Natural killer cell (primary cell): ENCODE measurements at regions not wholly inside any gene's neighbourhood (a gene's known extent, or its start where the extent isn't known, plus 50 kb on each side); places are given as distances from the start of the nearest gene placed in this dataset.

Source experiments
- ATAC-seq, 3 donors: fragments of 150-1000 bp in 2 of 3; fragments of 200-7000 bp in 1 of 3; cut with Tn5 transposase; 1 replicate in 1 of 3; 2 replicates in 2 of 3; pipeline ENCODE4 v1.10.0; 2021; ENCODE audit warnings: mild to moderate bottlenecking in 2 of 3, moderate library complexity in 2 of 3
- DNase-seq, 2 donors: peaks; one replicate each; pipeline versions ENCODE4 v3.0.0 to v3.0.0-alpha.2; 2013 to 2021; ENCODE audit warnings: mixed read lengths in 1 of 2
- H3K27ac ChIP-seq: one replicate; pipeline ENCODE4 v1.5.1; 2013; ENCODE audit warnings: mild to moderate bottlenecking, low read length
- H3K27me3 ChIP-seq: one replicate; pipeline ENCODE4 v1.6.1; 2013; ENCODE audit warnings: low read length; ENCODE audit not compliant: control insufficient read depth, insufficient read depth
- H3K36me3 ChIP-seq: one replicate; pipeline ENCODE4 v1.6.1; 2013; ENCODE audit warnings: low read length; ENCODE audit not compliant: control insufficient read depth, insufficient read depth
- H3K4me1 ChIP-seq: one replicate; pipeline ENCODE4 v1.6.1; 2013; ENCODE audit warnings: low read length; ENCODE audit not compliant: control insufficient read depth, insufficient read depth
- H3K4me3 ChIP-seq: one replicate; pipeline ENCODE4 v1.5.1; 2013; ENCODE audit warnings: low read length
- H3K9me3 ChIP-seq: one replicate; pipeline ENCODE4 v1.6.1; 2013; ENCODE audit warnings: low read length; ENCODE audit not compliant: control insufficient read depth, insufficient read depth
- H3K27ac Mint-ChIP-seq, 2 donors: one replicate each; pipeline ENCODE4 v1.8.0; 2022; ENCODE audit warnings: mild to moderate bottlenecking in 2 of 2, mixed read lengths in 2 of 2, moderate library complexity in 1 of 2
- H3K27me3 Mint-ChIP-seq, 2 donors: one replicate each; pipeline ENCODE4 v1.8.0; 2022; ENCODE audit warnings: low read depth in 2 of 2, mixed read lengths in 2 of 2
- H3K36me3 Mint-ChIP-seq: one replicate; pipeline ENCODE4 v1.8.0; 2022; ENCODE audit warnings: mixed read lengths
- H3K4me1 Mint-ChIP-seq, 2 donors: one replicate each; pipeline ENCODE4 v1.8.0; 2022; ENCODE audit warnings: mixed read lengths in 2 of 2
- H3K4me3 Mint-ChIP-seq: one replicate; pipeline ENCODE4 v1.8.0; 2022; ENCODE audit warnings: mild to moderate bottlenecking, moderate library complexity, mixed read lengths
- H3K9me3 Mint-ChIP-seq, 2 donors: one replicate each; pipeline ENCODE4 v1.8.0; 2022; ENCODE audit warnings: mixed read lengths in 2 of 2
- CTCF ChIP-seq: fragments of 200-600 bp; IDR thresholded peaks from one replicate; pipeline ENCODE4 v1.8.0; 2022; ENCODE audit warnings: antibody characterized with exemption
- WGBS: methylation state at CpG from one replicate; pipeline ENCODE4 v1.1.7; 2013; ENCODE audit warnings: missing lambda C conversion rate; ENCODE audit not compliant: insufficient coverage; 5-methylcytosine and 5-hydroxymethylcytosine counted together
- intact Hi-C: fragments of 100-400 bp; cut with micrococcal nuclease; formaldehyde crosslinking; loops from one replicate; pipeline ENCODE4 v1.14.2; 2022

GRCh38 chr13:79194727-79195126, 211.3 kb downstream of the RBM26 start:
- 86% methylated on average over 1 of the region's 2 CpGs for WGBS
- Histone ChIP-seq H3K4me3 (no peak overlapping the region), H3K36me3 (no peaks in the 10 kb centered on the region), H3K9me3 (no peaks in the 10 kb centered on the region), H3K4me1 (peaks cover 4% of the 10 kb centered on the region), H3K27ac (no peak overlapping the region), H3K27me3 (no peaks in the 10 kb centered on the region)
- Mint-ChIP-seq H3K27me3 (peaks cover 10 to 14% of the 10 kb centered on the region in 2 donors), H3K27ac (no peak overlapping the region), H3K4me3 (peak overlapping the region; percentile 39), H3K9me3 (no peaks in the 10 kb centered on the region), H3K4me1 (peaks cover 22 to 28% of the 10 kb centered on the region in 2 donors), H3K36me3 (no peaks in the 10 kb centered on the region)
- ATAC-seq (peak in 2 of 3 donors; percentile 5 to 12), DNase-seq (no peak)
- intact Hi-C loops: no loop called here
- no peak for TF ChIP-seq CTCF

GRCh38 chr13:79194272-79194671, 211.8 kb downstream of the RBM26 start:
- TF ChIP-seq CTCF: no peak
- DNase-seq (peak in 1 of 2 donors; percentile 71), ATAC-seq (peak; percentile 81 to 97 (median 88))
- H3K36me3 Mint-ChIP-seq: no peaks in the 10 kb centered on the region
- peaks cover 22 to 28% of the 10 kb centered on the region in 2 donors for H3K4me1 Mint-ChIP-seq
- peaks cover 0 to under 1% of the 10 kb centered on the region in 2 donors for H3K9me3 Mint-ChIP-seq
- H3K4me3 ChIP-seq: no peak overlapping the region
- intact Hi-C loops: no loop called here
- H3K27me3 Mint-ChIP-seq: peaks cover 13 to 14% of the 10 kb centered on the region in 2 donors
- no peaks in the 10 kb centered on the region for H3K36me3 ChIP-seq
- H3K27ac ChIP-seq: no peak overlapping the region
- H3K27ac Mint-ChIP-seq: no peak overlapping the region
- H3K27me3 ChIP-seq: no peaks in the 10 kb centered on the region
- peak overlapping the region; percentile 39 for H3K4me3 Mint-ChIP-seq
- no peaks in the 10 kb centered on the region for H3K9me3 ChIP-seq
- 0% methylated on average over 1 of the region's 3 CpGs for WGBS
- peaks cover 4% of the 10 kb centered on the region for H3K4me1 ChIP-seq

GRCh38 chr13:79191501-79191900, 214.6 kb downstream of the RBM26 start:
- H3K9me3 Mint-ChIP-seq: peaks cover 0 to 2% of the 10 kb centered on the region in 2 donors
- H3K36me3 Mint-ChIP-seq: no peaks in the 10 kb centered on the region
- intact Hi-C loops: no loop called here
- peaks cover 17 to 18% of the 10 kb centered on the region in 2 donors for H3K27me3 Mint-ChIP-seq
- peaks cover 22 to 26% of the 10 kb centered on the region in 2 donors for H3K4me1 Mint-ChIP-seq
- no peak overlapping the region for H3K27ac ChIP-seq
- no peaks in the 10 kb centered on the region for H3K9me3 ChIP-seq
- no peak overlapping the region for H3K27ac Mint-ChIP-seq
- ATAC-seq: no peak
- H3K4me3 Mint-ChIP-seq: no peak overlapping the region
- H3K36me3 ChIP-seq: no peaks in the 10 kb centered on the region
- H3K4me3 ChIP-seq: no peak overlapping the region
- no peaks in the 10 kb centered on the region for H3K27me3 ChIP-seq
- TF ChIP-seq CTCF: no peak
- H3K4me1 ChIP-seq: peaks cover 4% of the 10 kb centered on the region
- DNase-seq: no peak

- Mint-ChIP-seq H3K36me3 (no peaks in the 10 kb centered on the region), H3K27ac (no peak overlapping the region), H3K9me3 (peaks cover 0 to 2% of the 10 kb centered on the region in 2 donors), H3K27me3 (peaks cover 14 to 15% of the 10 kb centered on the region in 2 donors), H3K4me3 (no peak overlapping the region), H3K4me1 (peaks cover 21 to 22% of the 10 kb centered on the region in 2 donors)
- intact Hi-C loops: no loop called here
- Histone ChIP-seq H3K4me1 (peaks cover 4% of the 10 kb centered on the region), H3K9me3 (no peaks in the 10 kb centered on the region), H3K27me3 (no peaks in the 10 kb centered on the region), H3K36me3 (no peaks in the 10 kb centered on the region), H3K27ac (no peak overlapping the region), H3K4me3 (no peak overlapping the region)
- no peak for ATAC-seq
- no peak for TF ChIP-seq CTCF
- 55% methylated on average over 1 of the region's 2 CpGs for WGBS
- no peak for DNase-seq
Measured at GRCh38 chr13:79190932-79191331, 215.1 kb downstream of the RBM26 start.
